GM19463 (cell line): ENCODE measurements at regions not wholly inside any gene's neighbourhood (a gene's known extent, or its start where the extent isn't known, plus 50 kb on each side); places are given as distances from the start of the nearest gene placed in this dataset.

Experiments
- ATAC-seq: cut with Tn5 transposase; IDR thresholded peaks from one replicate; pipeline ENCODE4 v1.9.1; 2021; ENCODE audit warnings: mild to moderate bottlenecking, moderate library complexity; ENCODE audit not compliant: unreplicated experiment

- no peak for ATAC-seq
Measured at GRCh38 chr5:2281446-2281845, 398.7 kb upstream of the IRX4 start.

- ATAC-seq = no peak
Measured at GRCh38 chr5:2280318-2280717, 397.6 kb upstream of the IRX4 start.

- ATAC-seq = no peak
Measured at GRCh38 chr5:2278825-2279456, 396.2 kb upstream of the IRX4 start.

GRCh38 chr5:2277886-2278285 lies 395.2 kb upstream of the IRX4 start:
- ATAC-seq = no peak

GRCh38 chr5:2276101-2276500 lies 393.4 kb upstream of the IRX4 start:
- no peak for ATAC-seq

GRCh38 chr5:2272755-2273154 lies 390.0 kb upstream of the IRX4 start:
- ATAC-seq = no peak

- ATAC-seq = no peak
Measured at GRCh38 chr5:2272039-2272438, 389.3 kb upstream of the IRX4 start.

- no peak for ATAC-seq
Measured at GRCh38 chr5:2271316-2271715, 388.6 kb upstream of the IRX4 start.

- ATAC-seq = no peak
Measured at GRCh38 chr5:2270467-2270866, 387.7 kb upstream of the IRX4 start.

GRCh38 chr5:2269656-2270055 lies 386.9 kb upstream of the IRX4 start:
- ATAC-seq = no peak

- no peak for ATAC-seq
Measured at GRCh38 chr5:2267991-2268390, 385.3 kb upstream of the IRX4 start.

GRCh38 chr5:2266641-2267240 lies 384.0 kb upstream of the IRX4 start:
- no peak for ATAC-seq

- no peak for ATAC-seq
Measured at GRCh38 chr5:2265341-2265740, 382.6 kb upstream of the IRX4 start.

- ATAC-seq = no peak
Measured at GRCh38 chr5:2263763-2264162, 381.0 kb upstream of the IRX4 start.

- ATAC-seq = no peak
Measured at GRCh38 chr5:2262620-2263019, 379.9 kb upstream of the IRX4 start.

GRCh38 chr5:2261004-2261703 lies 378.4 kb upstream of the IRX4 start:
- no peak for ATAC-seq

GRCh38 chr5:2260211-2261003 lies 377.7 kb upstream of the IRX4 start:
- no peak for ATAC-seq

GRCh38 chr5:2259494-2260107 lies 376.9 kb upstream of the IRX4 start:
- no peak for ATAC-seq

GRCh38 chr5:2258861-2259260 lies 376.1 kb upstream of the IRX4 start:
- ATAC-seq = no peak

GRCh38 chr5:2257326-2258244 lies 374.9 kb upstream of the IRX4 start:
- ATAC-seq = no peak
